GM12891 (cell line): ENCODE measurements at regions not wholly inside any gene's neighbourhood (a gene's known extent, or its start where the extent isn't known, plus 50 kb on each side); places are given as distances from the start of the nearest gene placed in this dataset.

Experiments
- DNase-seq: peaks from one replicate; pipeline ENCODE4 v3.0.0; 2011; ENCODE audit warnings: low spot score; ENCODE audit not compliant: insufficient read length
- FAIRE-seq: peaks from 2 replicates; lab custom pipeline; 2011; peaks lifted over from hg19 to GRCh38; lab: Jason Lieb, UNC
- PAX5 ChIP-seq: IDR thresholded peaks from 2 replicates; pipeline ENCODE4 v1.6.1; 2011; ENCODE audit warnings: low read length, moderate library complexity, mild to moderate bottlenecking; ENCODE audit not compliant: insufficient read depth, severe bottlenecking
- POLR2A ChIP-seq: IDR thresholded peaks from 2 replicates; pipeline ENCODE4 v1.6.1; 2011; ENCODE audit warnings: low read depth, low read length, control low read depth
- POLR2AphosphoS5 ChIP-seq: IDR thresholded peaks from 2 replicates; pipeline ENCODE4 v1.6.1; 2011; ENCODE audit warnings: low read depth, low read length, control low read depth
- POU2F2 ChIP-seq: IDR thresholded peaks from 2 replicates; pipeline ENCODE4 v1.6.1; 2011; ENCODE audit warnings: low read depth, mild to moderate bottlenecking, control low read depth, low read length, moderate library complexity
- SPI1 ChIP-seq: IDR thresholded peaks from 2 replicates; pipeline ENCODE4 v1.6.1; 2011; ENCODE audit warnings: low read depth, low read length, control low read depth
- TAF1 ChIP-seq: IDR thresholded peaks from 2 replicates; pipeline ENCODE4 v1.6.1; 2011; ENCODE audit warnings: low read depth, low read length, control low read depth

- DNase-seq (no peak), FAIRE-seq (no peak)
- no peak for TF ChIP-seq TAF1
- TF ChIP-seq POLR2AphosphoS5 = no peak
- no peak for TF ChIP-seq POU2F2
- no peak for TF ChIP-seq POLR2A
- TF ChIP-seq SPI1 = no peak
- no peak for TF ChIP-seq PAX5
Measured at GRCh38 chr1:79848316-79848715, 841.8 kb upstream of the ADGRL4 start.

DNA sequence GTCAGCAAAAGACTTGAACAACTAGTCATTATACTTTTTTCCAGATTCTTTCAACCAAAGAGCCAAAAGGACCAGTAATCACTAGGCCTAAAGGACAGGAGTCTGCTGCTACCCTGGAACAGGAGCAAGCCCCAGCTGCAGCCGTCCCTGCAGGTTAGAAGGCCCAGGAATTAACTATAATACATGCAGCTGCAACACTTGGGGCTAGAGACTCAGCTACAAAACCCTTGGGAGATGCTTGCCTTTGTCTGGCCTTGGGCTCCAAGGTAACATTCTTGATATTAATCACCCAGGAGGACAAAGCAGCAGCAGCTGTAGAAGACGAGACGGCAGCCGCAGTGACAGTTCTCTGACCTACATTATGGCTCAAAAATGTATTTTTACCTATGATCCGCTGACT lies 841.2 kb upstream of the ADGRL4 start:
- no peak for FAIRE-seq
- TF ChIP-seq PAX5 (no peak), POU2F2 (no peak), SPI1 (no peak), TAF1 (no peak), POLR2A (no peak), POLR2AphosphoS5 (no peak)
- no peak for DNase-seq

GRCh38 chr1:79845936-79846335 lies 839.4 kb upstream of the ADGRL4 start:
- TF ChIP-seq PAX5 = no peak
- TF ChIP-seq TAF1 = no peak
- no peak for TF ChIP-seq POLR2A
- TF ChIP-seq POU2F2 = no peak
- TF ChIP-seq SPI1 = no peak
- DNase-seq (no peak), FAIRE-seq (no peak)

- FAIRE-seq (no peak), DNase-seq (no peak)
- TF ChIP-seq POLR2AphosphoS5 (no peak), TAF1 (no peak), POLR2A (no peak), POU2F2 (no peak), SPI1 (no peak), PAX5 (no peak)
Measured at GRCh38 chr1:79842811-79843210, 836.3 kb upstream of the ADGRL4 start.

DNA sequence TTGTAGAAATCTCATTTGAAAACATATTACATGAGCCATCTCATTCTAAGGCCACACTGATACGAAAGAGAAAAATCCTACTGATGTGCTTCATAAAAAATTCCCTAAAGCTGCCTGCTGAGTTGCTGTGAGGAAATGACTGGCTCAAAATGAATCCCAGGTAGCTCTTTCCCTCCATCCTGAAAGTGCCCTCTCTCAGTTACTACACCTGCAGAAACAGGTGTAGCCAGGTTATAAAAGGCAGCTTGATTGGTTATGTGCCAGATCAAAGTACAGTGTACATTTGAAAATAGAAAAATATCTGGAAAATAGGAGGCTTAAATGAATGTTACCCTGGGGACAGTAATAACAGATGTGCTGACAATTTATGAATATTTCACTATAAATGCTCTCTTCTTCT lies 833.4 kb upstream of the ADGRL4 start:
- TF ChIP-seq SPI1 = no peak
- TF ChIP-seq POLR2AphosphoS5 = no peak
- no peak for TF ChIP-seq POU2F2
- no peak for TF ChIP-seq POLR2A
- TF ChIP-seq PAX5 = no peak
- TF ChIP-seq TAF1 = no peak
- DNase-seq = no peak
- no peak for FAIRE-seq

- TF ChIP-seq POU2F2 = no peak
- TF ChIP-seq PAX5 = no peak
- no peak for TF ChIP-seq POLR2AphosphoS5
- no peak for TF ChIP-seq POLR2A
- no peak for TF ChIP-seq TAF1
- no peak for TF ChIP-seq SPI1
- FAIRE-seq = no peak
- DNase-seq = no peak
Measured at GRCh38 chr1:79827446-79827845, 820.9 kb upstream of the ADGRL4 start.

GRCh38 chr1:79825551-79825950 lies 819.0 kb upstream of the ADGRL4 start:
- TF ChIP-seq TAF1 = no peak
- no peak for TF ChIP-seq POLR2AphosphoS5
- no peak for TF ChIP-seq POU2F2
- TF ChIP-seq PAX5 = no peak
- TF ChIP-seq POLR2A = no peak
- no peak for TF ChIP-seq SPI1
- FAIRE-seq = no peak
- DNase-seq = no peak

GRCh38 chr1:79822053-79822452 lies 815.5 kb upstream of the ADGRL4 start:
- no peak for FAIRE-seq

GRCh38 chr1:79819140-79819539 lies 812.6 kb upstream of the ADGRL4 start:
- TF ChIP-seq POLR2AphosphoS5 = no peak
- no peak for TF ChIP-seq PAX5
- no peak for TF ChIP-seq POLR2A
- TF ChIP-seq TAF1 = no peak
- no peak for TF ChIP-seq SPI1
- no peak for TF ChIP-seq POU2F2
- FAIRE-seq = no peak
- DNase-seq = no peak

More at GRCh38 chr1:79822053-79822452, 815.5 kb upstream of the ADGRL4 start:
- TF ChIP-seq TAF1 (no peak), SPI1 (no peak), PAX5 (no peak), POLR2AphosphoS5 (no peak), POLR2A (no peak), POU2F2 (no peak)
- DNase-seq = no peak

GRCh38 chr1:79817031-79817560 lies 810.6 kb upstream of the ADGRL4 start:
- no peak for FAIRE-seq
- no peak for DNase-seq

GRCh38 chr1:79815115-79815514 lies 808.6 kb upstream of the ADGRL4 start:
- TF ChIP-seq SPI1 (no peak), PAX5 (no peak), POU2F2 (no peak), TAF1 (no peak), POLR2A (no peak), POLR2AphosphoS5 (no peak)
- no peak for DNase-seq
- FAIRE-seq = no peak

More at GRCh38 chr1:79817031-79817560, 810.6 kb upstream of the ADGRL4 start:
- TF ChIP-seq POLR2AphosphoS5 = no peak
- no peak for TF ChIP-seq POLR2A
- no peak for TF ChIP-seq POU2F2
- TF ChIP-seq SPI1 = no peak
- no peak for TF ChIP-seq TAF1
- TF ChIP-seq PAX5 = no peak
